RKO (cell line): ENCODE measurements at regions not wholly inside any gene's neighbourhood (a gene's known extent, or its start where the extent isn't known, plus 50 kb on each side); places are given as distances from the start of the nearest gene placed in this dataset.
A peak's percentile ranks its signal among the peaks of the same experiment; 100 is the strongest.
"Not testable (repeated sequence)": the region's sequence is repeated elsewhere in the genome, so short reads cannot be mapped to it uniquely, and the experiment has no call there.

ENCODE experiments used
- DNase-seq: peaks from one replicate; pipeline ENCODE4 v3.0.0-alpha.2; 2016; ENCODE audit warnings: low spot score

DNA sequence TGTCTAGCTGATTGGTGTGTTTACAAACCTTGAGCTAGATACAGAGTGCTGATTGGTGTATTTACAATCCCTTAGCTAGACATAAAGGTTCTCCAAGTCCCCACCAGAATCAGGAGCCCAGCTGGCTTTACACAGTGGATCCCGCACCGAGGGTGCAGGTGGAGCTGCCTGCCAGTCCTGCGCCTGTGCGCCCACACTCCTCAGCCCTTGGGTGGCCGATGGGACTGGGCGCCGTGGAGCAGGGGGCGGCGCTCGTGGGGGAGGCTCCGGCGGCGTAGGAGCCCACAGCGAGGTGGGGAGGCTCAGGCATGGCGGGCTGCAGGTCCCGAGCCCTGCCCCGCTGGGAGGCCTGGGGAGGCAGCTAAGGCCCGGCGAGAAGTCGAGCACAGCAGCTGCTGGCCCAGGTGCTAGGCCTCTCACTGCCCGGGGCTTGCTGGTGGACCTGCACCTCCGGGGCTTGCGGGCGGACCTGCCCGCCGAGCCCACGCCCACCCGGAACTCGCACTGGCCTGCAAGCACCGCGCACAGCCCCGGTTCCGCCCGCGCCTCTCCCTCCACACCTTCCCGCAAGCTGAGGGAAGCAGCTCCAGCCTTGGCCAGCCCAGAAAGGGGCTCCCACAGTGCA lies 51.0 kb upstream of the CDYL start:
- not testable (repeated sequence) for DNase-seq

DNA sequence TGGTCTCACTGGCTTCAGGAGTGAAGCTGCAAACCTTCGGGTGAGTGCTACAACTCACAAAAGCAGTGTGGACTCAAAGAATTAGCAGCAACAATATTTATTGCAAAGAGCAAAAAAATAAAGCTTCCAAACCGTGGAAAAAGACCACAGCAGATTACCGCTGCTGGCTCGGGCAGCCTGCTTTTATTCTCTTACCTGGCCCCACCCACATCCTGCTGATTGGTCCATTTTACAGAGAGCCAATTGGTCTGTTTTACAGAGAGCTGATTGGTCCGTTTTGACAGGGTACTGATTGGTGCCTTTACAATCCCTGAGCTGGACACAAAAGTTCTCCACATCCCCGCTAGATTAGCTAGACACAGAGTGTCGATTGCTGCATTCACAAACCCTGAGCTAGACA lies 51.5 kb upstream of the CDYL start:
- DNase-seq: not testable (repeated sequence)

DNA sequence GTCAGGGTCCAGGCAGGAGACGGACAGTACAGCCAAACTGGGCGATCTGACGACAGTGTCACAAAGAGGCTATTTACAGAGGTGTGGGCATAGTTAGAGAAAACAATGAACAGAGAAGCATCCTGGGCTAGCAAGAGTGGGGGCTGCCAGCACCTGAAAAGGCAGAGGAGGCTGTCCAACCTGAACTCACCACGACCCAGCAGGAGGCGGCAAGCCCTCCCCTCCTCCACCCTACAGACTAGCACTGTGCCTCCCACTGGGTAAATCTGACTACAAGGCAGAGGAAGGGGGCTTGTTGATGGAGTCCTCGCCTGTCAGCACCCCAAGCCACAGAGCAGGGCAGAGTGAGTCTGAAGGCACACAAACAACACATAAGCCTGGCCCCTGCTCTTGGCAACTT lies 52.8 kb upstream of the CDYL start:
- DNase-seq: no peak

DNA sequence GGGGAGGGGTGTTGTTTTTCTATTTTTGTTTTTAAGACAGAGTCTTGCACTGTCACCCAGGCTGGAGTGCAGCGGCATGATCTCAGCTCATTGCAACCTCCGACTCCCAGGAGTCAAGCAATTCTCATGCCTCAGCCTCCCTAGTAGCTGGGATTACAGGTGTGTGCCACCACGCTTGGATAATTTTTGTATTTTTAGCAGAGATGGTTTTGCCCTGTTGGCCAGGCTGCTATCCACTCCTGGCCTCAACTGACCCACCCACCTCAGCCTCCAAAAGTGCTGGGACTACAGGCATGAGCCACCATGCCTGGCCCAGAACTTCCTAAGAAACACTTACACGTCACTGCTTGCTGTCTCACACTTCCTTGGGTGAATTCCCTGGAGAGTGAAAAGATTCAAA lies 54.8 kb upstream of the CDYL start:
- not testable (repeated sequence) for DNase-seq

DNA sequence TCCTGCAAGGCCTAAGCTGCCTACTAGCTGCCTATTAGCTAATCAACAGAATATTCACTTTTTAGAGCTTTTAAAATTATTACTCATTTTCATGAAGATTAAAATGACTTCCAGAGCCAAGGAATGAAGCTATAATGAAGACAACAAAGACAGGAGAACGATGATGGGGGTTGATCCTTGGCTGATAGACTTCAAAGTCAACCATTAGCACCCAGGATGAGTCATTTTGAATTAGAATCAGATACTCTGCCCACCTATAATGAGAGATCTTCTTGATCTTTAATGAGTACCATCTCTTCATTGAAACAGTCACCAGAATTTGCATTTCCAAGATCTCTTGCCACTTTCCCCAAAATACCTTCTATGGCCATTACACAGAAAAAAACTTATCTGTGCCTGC lies 56.7 kb upstream of the CDYL start:
- DNase-seq: no peak

DNA sequence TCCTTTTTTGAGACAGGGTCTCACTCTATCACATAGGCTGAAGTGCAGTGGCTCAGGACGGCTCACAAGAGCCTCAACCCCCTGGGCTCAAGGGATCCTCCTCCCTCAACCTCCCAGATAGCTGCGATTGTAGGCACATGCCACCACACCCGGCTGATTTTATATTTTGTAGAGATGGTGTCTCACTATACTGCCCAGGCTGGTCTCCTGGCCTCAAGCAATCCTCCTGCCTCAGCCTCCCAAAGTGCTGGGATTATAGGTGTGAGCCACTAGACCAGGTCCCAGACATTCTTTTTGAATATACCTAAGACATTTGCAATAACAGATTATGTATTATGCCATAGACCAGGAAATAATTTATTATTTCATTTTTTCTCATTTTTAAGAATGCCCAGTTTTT lies 58.3 kb upstream of the CDYL start:
- DNase-seq: no peak

DNA sequence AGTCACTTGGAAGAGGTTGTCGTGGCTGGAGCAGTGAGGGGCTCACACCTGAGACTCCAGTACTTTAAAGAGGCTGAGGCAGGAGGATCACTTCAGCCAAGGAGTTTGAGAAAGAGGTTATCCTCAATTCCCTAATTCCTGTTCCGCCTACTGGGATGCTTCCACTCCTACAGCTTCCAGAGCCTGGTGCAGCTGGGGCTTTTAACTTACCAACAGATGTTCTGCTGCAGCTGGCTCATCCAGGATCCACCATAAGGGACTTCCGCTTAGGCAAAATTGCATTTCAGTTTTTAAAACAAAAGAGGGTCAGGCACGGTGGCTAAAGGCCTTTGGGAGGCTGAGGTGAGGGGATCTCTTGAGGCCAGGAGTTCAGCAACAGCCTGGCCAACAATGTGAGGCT lies 59.1 kb upstream of the CDYL start:
- no peak for DNase-seq

DNA sequence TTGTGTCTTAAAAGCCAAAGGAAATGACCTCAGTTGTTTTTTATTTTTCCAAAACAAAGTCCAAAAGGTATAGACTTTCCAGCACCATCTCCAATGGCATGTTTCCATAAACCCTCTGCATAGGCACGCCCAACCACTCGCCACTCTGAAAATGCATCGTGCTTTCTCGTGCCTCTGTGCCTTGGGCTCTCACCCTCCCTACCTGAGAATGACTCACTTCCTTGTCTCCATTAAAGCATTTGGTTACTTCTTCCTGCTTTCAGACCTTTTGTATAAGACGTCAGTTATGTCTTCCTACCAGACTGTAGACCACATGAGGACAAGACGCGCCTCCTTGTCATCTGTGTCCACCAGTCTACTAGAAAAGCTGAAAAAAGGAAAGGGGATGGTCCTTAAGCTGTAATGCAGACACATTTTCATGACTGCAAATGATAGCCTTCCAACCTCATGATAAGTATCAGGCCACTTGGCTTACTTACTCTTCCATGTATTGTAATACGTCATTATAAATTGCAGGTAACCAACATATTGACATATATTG lies 61.2 kb upstream of the CDYL start:
- no peak for DNase-seq

DNA sequence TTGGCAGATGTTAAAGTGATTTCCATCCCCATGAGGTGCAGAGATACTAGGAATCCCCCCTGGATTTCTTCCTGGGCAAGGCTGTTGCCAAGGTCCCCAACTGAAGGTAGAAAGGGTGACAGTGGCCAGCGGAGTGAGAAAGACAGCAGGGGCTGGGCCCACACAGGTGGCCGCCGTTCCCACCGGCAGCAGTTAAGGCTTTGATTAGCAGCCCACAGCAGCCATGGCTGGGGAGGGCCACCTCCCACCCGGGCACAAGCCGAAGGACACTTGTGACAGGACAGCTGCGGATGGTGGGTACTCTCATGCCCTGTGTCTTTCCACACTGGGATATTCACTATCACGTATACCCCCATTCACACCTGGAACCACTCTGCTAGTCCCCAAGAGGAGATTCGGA lies 63.9 kb upstream of the CDYL start:
- no peak for DNase-seq

DNA sequence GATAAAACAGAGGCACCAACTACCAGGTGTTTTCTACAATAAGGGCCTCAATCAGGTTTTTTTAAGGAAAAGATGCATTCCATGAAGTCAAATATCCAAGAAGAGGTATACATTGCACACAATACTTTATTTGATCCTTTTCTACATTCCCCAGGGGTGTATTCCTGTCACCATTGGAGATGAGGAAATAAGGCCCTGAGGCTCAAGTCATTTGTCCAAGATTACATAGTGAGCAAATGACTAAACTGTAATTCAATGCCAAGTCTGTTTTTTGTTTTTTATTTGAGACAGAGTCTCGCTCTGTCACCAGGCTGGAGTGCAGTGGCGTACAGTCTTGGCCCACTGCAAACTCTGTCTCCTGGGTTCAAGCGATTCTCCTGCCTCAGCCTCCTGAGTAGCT lies 69.2 kb upstream of the CDYL start:
- DNase-seq: no peak

DNA sequence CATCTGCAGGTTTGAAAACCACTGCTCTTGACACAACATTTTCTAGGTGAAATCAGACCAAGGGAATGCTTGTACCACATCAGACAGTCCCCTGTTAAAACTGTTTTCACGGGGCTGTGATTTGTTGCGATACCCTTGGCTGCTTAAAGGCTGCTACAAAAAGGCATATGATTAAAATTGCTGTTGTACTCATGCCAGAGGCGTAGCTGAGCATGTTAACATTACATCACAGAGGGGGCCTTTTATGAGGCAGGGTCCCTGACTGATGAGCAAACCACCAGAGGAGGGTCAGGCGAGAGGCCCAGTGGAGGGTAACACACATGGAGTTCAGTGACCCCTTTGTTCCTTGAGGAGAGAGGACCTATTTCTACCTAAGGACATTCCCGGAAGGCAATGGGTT lies 70.4 kb upstream of the CDYL start:
- DNase-seq: no peak

DNA sequence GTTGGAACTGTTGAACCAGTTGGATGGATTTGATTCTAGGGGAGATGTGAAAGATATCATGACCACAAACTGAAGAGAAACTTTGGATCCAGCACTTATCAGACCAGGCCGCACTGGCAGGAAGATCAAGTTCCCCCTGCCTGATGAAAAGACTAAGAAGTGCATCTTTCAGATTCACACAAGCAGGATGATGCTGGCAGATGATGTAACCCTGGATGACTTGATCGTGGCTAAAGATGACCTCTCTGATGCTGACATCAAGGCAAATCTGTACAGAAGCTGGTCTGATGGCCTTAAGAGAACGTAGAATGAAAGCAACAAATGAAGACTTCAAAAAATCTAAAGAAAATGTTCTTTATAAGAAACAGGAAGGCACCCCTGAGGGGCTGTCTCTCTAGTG lies 72.8 kb upstream of the CDYL start:
- no peak for DNase-seq

DNA sequence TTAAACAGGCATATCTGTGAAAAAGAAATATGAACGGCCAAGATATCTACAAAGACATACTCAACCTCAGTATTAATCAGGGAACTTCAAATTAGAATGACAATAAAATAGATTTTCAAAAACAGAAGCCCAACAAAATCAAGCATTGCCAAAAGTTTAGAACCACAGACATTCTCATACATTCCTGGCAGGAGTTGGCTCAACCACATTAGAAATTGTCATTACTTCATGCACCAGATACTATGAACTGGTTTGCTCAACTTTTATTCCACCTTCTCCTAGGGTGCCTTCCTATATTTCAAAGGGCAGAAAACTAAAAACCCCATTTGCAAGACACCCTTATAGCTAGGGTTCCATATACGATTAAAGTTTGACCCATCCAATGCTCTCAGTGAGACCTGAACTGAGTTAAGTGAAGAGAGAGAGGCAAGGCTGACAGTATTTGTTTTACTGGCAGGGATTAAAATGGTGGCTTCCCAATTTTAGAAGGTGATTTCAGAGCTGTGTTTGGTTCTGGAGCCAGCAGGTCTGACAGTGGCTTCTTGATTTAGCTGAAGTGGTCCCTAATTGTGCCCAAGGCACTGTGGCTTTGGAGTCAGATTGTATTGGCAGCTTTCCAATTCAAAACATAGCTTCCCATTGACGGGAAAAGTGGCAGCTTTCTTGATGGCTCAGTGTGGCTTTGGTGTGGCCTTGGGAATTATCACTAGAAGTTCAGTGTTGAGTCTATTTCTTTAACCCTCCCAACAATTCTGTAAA lies 77.1 kb upstream of the CDYL start:
- no peak for DNase-seq

DNA sequence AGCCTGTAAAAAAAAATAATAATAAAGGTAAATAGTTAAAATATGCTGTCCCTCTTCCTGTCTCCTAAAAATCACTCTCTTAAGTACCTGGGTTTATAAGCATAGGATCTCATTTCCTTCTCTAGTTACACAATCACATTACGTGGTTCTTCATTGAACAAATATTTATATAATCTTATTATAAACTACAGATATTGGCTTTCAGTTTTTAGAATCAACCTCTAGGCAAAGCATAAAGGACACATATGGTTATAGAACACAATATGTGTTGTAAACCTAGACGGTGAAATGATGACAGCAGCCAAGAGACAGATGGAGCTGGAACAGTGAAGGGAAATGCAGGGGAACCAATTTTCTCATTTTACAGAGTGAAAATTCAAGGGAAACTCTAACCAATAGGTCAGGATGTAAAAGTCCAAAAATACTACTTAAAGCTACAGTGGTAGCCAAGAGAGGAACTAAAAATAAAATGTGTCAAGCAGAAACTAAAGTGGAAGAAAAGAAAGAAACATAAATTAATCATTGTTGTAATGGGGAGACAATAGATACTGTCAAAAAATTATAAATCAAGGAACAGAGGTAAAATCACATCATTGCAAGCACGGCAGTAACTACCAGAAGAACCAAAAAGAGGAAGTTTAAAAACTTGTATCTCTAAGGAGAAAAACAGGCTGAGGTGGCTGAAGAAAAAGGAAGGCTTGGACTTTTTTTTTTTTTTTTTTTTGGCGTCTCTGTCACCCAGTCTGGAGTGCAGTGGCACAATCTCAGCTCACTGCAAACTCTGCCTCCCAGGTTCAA lies 82.8 kb upstream of the CDYL start:
- no peak for DNase-seq

DNA sequence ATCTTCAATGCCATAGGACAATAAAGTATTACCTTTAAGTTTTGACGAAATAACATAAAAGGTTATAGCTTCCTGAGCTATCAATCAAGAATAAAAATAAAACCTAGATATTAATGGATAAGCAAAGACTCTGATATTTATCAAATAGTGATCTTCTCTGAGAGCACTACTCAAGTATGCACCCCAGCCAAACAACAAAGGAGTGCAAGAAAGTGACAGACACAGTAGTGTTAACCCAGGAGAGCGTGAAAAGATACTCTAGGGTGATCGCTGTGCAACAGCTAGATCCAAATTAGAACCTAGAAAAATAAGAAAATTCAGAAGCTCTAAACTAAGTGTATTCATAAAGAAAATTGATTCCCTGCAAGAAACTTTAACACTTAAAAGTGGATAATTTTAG lies 83.5 kb upstream of the CDYL start:
- no peak for DNase-seq

DNA sequence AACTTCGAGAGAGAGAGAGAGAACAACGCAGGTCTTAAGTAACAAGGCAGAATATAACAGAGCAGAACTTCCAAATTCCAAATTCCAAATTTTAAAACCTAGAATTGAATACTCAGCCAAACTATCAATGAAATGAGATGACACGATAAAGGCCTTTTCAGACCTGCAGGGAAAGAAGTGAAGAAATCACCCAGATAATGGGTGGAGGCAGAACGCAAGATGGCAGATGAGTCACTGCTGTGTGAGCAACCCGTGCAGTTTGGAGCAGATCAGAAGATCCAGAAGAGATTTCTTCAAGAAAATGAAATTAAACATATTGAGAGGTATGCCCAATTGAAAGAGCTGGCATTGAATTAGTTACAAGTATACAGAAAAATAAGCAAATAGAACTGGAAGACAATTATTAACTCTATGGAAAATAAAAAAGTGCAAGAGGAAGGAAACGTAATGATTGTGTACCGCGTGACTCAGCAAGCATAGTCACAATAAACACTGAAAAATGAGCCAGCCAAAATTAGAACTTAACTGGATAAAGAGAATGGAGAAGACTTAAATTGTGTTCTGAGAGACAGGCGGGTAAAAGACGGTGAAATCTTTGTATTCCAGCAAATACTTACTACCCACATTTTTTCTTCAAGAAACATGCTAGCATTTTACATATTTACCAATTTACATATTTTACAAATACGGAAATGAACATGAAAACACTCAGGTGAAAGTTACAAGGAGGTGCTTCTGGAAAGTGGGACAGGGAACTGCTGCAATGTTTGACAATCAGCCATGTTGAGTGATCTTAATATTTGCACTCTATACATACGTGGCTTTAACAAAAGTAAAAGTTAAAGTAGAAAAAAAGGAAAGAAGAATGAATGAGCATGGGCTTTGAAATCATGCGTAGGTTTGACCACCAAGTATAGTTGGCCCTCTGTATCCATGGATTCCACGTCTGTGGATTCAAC lies 87.9 kb upstream of the CDYL start:
- DNase-seq: peak; percentile 87

DNA sequence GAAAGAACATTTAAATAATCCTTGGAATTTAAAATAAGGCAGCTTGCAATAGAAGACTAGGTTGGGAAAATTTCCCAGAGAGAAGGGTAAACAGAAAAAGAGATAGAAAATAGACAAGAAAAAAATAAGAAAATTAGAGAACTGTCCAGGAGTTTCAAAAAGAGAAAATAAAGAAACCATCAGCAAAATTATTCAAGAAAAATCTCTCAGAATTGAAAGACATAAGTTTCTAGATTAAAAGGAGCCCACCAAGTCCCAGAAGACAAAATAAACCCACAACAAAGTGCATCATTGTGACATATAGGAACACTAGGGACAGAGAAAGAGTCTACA lies 88.6 kb upstream of the CDYL start:
- DNase-seq: no peak

DNA sequence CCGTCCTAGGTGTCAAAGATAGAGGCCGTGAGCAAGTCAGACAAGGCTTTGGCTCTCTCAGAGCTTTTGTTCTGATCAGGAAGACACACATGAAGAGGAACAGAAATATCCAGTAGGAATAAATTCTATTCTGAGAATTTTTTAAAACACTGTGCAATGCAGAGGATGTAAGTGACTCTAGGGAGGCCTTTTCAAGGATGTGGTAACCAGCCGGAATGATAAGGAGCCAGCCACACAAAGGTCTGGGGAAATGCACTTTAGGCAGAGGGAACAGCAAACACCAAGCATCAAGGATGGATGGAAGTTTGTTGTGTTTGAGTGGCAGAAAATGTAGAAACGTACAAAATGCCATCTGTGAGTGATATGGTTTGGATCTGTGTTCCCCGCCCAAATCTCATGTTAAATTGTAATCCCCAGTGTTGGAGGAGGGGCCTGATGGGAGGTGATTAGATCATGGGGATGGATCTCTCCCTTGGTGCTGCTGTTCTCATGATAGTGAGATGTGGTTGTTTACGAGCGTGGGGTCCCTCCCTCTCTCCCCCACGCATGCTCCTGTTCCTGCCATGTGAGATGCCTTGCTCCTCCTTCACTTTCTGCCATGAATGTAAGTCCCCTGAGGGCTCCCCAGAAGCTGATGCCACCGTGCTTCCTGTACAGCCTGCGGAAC lies 93.6 kb upstream of the CDYL start:
- no peak for DNase-seq

DNA sequence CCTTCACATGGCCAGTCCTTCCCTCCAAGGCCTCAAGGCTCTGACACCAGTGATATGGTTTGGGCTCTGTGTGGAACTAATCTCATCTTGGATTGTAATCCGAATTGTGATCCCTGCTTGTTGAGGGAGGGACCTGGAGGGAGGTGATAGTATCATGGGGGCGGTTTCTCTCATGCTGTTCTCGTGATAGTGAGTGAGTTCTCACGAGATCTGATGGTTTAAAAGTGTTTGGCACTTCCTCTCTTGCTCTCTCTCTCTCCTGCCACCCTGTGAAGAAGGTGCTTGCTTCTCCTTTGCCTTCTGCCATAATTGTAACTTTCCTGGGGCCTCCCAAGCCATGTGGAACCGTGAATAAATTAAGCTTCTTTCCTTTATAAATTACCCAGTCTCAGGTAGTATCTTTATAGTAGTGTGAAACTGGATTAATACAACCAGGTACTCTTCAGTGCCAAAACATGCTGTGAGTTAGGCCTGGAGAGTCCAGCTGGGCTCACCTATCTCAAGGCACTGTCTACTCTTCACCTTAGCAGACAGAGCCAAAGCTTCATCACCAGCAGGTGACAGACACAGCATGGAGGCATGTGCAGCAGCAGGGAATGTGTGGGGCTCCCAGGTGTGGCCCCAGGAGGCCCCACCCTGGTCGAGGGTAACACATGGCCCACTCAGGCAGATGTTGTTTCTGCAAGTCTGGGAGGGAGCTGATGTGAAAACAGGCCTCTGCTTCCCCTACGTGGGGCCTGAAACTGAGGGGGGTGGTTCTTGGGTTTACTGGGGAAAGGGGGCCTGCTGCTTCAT lies 97.5 kb upstream of the CDYL start:
- DNase-seq: no peak

DNA sequence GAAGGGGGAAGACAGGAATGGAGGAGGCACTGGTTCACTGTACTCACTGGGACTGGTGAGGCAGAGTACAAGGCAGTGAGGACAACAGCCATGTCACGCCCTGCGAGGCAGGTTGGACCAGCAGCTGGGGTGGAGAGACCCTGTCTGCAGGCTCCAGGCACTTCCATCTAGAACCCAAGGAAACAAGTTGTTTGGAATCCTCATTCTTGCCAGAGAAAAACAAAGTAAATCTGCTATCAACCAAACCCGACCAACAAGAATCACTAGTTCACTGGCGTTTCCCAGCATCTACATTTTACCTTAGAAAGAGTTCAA lies 98.5 kb upstream of the CDYL start:
- no peak for DNase-seq
